GM23248 (cell line): ENCODE measurements at regions not wholly inside any gene's neighbourhood (a gene's known extent, or its start where the extent isn't known, plus 50 kb on each side); places are given as distances from the start of the nearest gene placed in this dataset.

Experiments used
- EZH2 ChIP-seq: fragments of 200-600 bp; sonication (generic); IDR thresholded peaks from 2 replicates; pipeline ENCODE4 v1.6.1; 2018; ENCODE audit warnings: antibody characterized with exemption, mild to moderate bottlenecking; ENCODE audit not compliant: insufficient read depth, poor library complexity, severe bottlenecking
- EZH2phosphoT487 ChIP-seq: fragments of 200-600 bp; sonication (generic); IDR thresholded peaks from 2 replicates; pipeline ENCODE4 v1.6.1; 2018; ENCODE audit warnings: antibody characterized with exemption, moderate library complexity, mild to moderate bottlenecking, low read depth; ENCODE audit not compliant: insufficient read depth

GRCh38 chr3:72174040-72174439 lies 389.1 kb upstream of the PROK2 start:
- TF ChIP-seq EZH2 (no peak), EZH2phosphoT487 (no peak)
